HepG2 (cell line): ENCODE measurements at regions not wholly inside any gene's neighbourhood (a gene's known extent, or its start where the extent isn't known, plus 50 kb on each side); places are given as distances from the start of the nearest gene placed in this dataset.

ENCODE experiments used
- ATAC-seq: fragments of 200-7000 bp; cut with Tn5 transposase; 3 replicates; pipeline ENCODE4 v1.9.1; 2020; ENCODE audit warnings: mild to moderate bottlenecking, moderate library complexity
- BruUV-seq: library from RNA; stranded (reverse); fragments of 400-500 nt; replicated peaks from 2 replicates; lab custom pipeline; 2021; lab: Mats Ljungman, UMichigan
- CTCF ChIA-PET: fragments of 300-600 bp; formaldehyde crosslinking; extraction: SDS; loops from one replicate; lab custom pipeline; 2021; ENCODE audit warnings: low total read pairs, inconsistent platforms, low intra/inter-chr PET ratio; lab: Yijun Ruan, JAX
- POLR2A ChIA-PET: fragments of 350-600 bp; sonication (Branson Sonifier 250); formaldehyde crosslinking; loops from one replicate; lab custom pipeline; 2020; ENCODE audit warnings: antibody characterized with exemption, inconsistent platforms; lab: Yijun Ruan, JAX
- DNase-seq: peaks from one replicate; pipeline ENCODE4 v3.0.0-alpha.2; 2015; ENCODE audit warnings: low spot score
- FAIRE-seq: peaks from 3 replicates; lab custom pipeline; 2011; peaks lifted over from hg19 to GRCh38; lab: Jason Lieb, UNC
- H2AFZ ChIP-seq: one replicate; pipeline ENCODE4 v1.6.1; 2011; ENCODE audit warnings: low read length, inconsistent platforms
- H3K27ac ChIP-seq: fragments of 300-600 bp; 3 replicates; pipeline ENCODE4 v1.8.0; 2011; ENCODE audit warnings: mixed run types, mild to moderate bottlenecking, mixed read lengths, low read length, inconsistent platforms; ENCODE audit not compliant: insufficient read depth; ENCODE audit errors: extremely low read length
- H3K27me3 ChIP-seq, 2 experiments: fragments of 200-600 bp in 1 of 2; 2 replicates in 1 of 2; 3 replicates in 1 of 2; pipeline versions ENCODE4 v1.6.0 to v1.8.0; 2011; ENCODE audit warnings: low read length in 2 of 2, mild to moderate bottlenecking in 2 of 2, moderate library complexity in 2 of 2, inconsistent platforms in 1 of 2; ENCODE audit not compliant: insufficient read depth in 2 of 2, control insufficient read depth in 1 of 2
- H3K36me3 ChIP-seq, 2 experiments: fragments of 200-600 bp in 1 of 2; replicated peaks in 1 of 2; 2 replicates in 1 of 2; 3 replicates in 1 of 2; pipeline versions ENCODE4 v1.5.1 to v1.8.0; 2011; ENCODE audit warnings: low read length in 2 of 2, inconsistent platforms in 1 of 2; ENCODE audit not compliant: insufficient read depth in 2 of 2, control insufficient read depth in 1 of 2
- H3K4me1 ChIP-seq: 2 replicates; pipeline ENCODE4 v1.5.1; 2012; ENCODE audit warnings: low read length, inconsistent platforms; ENCODE audit not compliant: insufficient read depth
- H3K4me2 ChIP-seq: 2 replicates; pipeline ENCODE4 v1.6.0; 2011; ENCODE audit warnings: low read depth, low read length, inconsistent platforms
- H3K4me3 ChIP-seq, 3 experiments: fragments of 200-600 bp in 1 of 3; sonication (generic), shearing (Covaris generic) in 1 of 3; replicated peaks in 1 of 3; 2 replicates each; pipeline ENCODE4 v1.5.1; 2011 to 2016; ENCODE audit warnings: low read length in 3 of 3, inconsistent platforms in 2 of 3, low read depth in 2 of 3, mild to moderate bottlenecking in 2 of 3, control low read depth in 1 of 3, mixed read lengths in 1 of 3; ENCODE audit not compliant: insufficient read depth in 1 of 3
- H3K79me2 ChIP-seq: one replicate; pipeline ENCODE4 v1.6.1; 2011; ENCODE audit warnings: low read length, inconsistent platforms; ENCODE audit not compliant: insufficient read depth
- H3K9ac ChIP-seq: 2 replicates; pipeline ENCODE4 v1.6.0; 2011; ENCODE audit warnings: mild to moderate bottlenecking, low read depth, low read length, inconsistent platforms; ENCODE audit not compliant: insufficient read depth
- H3K9me3 ChIP-seq: 2 replicates; pipeline ENCODE4 v1.5.1; 2012; ENCODE audit warnings: mild to moderate bottlenecking, low read length
- H4K20me1 ChIP-seq: 2 replicates; pipeline ENCODE4 v1.6.0; 2011; ENCODE audit warnings: inconsistent platforms, mild to moderate bottlenecking, low read length, moderate library complexity; ENCODE audit not compliant: insufficient read depth
- DRAP1 ChIP-seq: IDR thresholded peaks from 2 replicates; pipeline ENCODE4 v1.6.1; 2016; ENCODE audit warnings: missing genetic modification reagents, missing compliant biosample characterization
- E2F5 ChIP-seq: sonication (generic); formaldehyde crosslinking; conservative IDR thresholded peaks from 2 replicates; pipeline ENCODE4 v1.4.0; 2020; ENCODE audit warnings: missing genetic modification reagents
- EEA1 ChIP-seq: sonication (generic); formaldehyde crosslinking; IDR thresholded peaks from 2 replicates; pipeline ENCODE4 v1.5.1; 2020; ENCODE audit warnings: mild to moderate bottlenecking, missing genetic modification reagents, borderline replicate concordance
- FOXC1 ChIP-seq: sonication (generic); formaldehyde crosslinking; IDR thresholded peaks from 2 replicates; pipeline ENCODE4 v1.8.0; 2022; ENCODE audit warnings: mild to moderate bottlenecking, missing genetic modification reagents, borderline replicate concordance
- JUN ChIP-seq: sonication (generic); formaldehyde crosslinking; IDR thresholded peaks from 2 replicates; pipeline ENCODE4 v1.4.0; 2020; ENCODE audit warnings: mild to moderate bottlenecking, missing genetic modification reagents
- JUNB ChIP-seq: sonication (generic); formaldehyde crosslinking; IDR thresholded peaks from 2 replicates; pipeline ENCODE4 v1.8.0; 2022; ENCODE audit warnings: missing genetic modification reagents, mild to moderate bottlenecking, borderline replicate concordance
- KAT8 ChIP-seq: IDR thresholded peaks from 2 replicates; pipeline ENCODE4 v1.6.1; 2016; ENCODE audit warnings: missing genetic modification reagents, missing compliant biosample characterization
- KMT2B ChIP-seq: IDR thresholded peaks from 2 replicates; pipeline ENCODE4 v1.6.1; 2016; ENCODE audit warnings: missing genetic modification reagents, missing compliant biosample characterization
- LCORL ChIP-seq, 2 experiments: fragments of 450-650 bp in 1 of 2; sonication (generic) in 1 of 2; formaldehyde crosslinking in 1 of 2; IDR thresholded peaks; 2 replicates each; pipeline versions ENCODE4 v1.5.0 to v1.6.1; 2017 to 2020; ENCODE audit warnings: antibody characterized with exemption in 1 of 2, missing genetic modification reagents in 1 of 2
- MYC ChIP-seq: sonication (generic); formaldehyde crosslinking; IDR thresholded peaks from 2 replicates; pipeline ENCODE4 v1.9.0; 2021; ENCODE audit warnings: missing genetic modification reagents, borderline replicate concordance
- RAD51 ChIP-seq: fragments of 450-650 bp; IDR thresholded peaks from 2 replicates; pipeline ENCODE4 v1.6.1; 2016; ENCODE audit warnings: borderline replicate concordance
- SATB2 ChIP-seq: sonication (generic); formaldehyde crosslinking; IDR thresholded peaks from 2 replicates; pipeline ENCODE4 v1.5.0; 2020; ENCODE audit warnings: missing genetic modification reagents
- SIN3A ChIP-seq: IDR thresholded peaks from 2 replicates; pipeline ENCODE4 v1.6.1; 2011; ENCODE audit warnings: low read depth, mild to moderate bottlenecking, control low read depth, low read length, borderline replicate concordance
- SNAI1 ChIP-seq: sonication (generic); formaldehyde crosslinking; IDR thresholded peaks from 2 replicates; pipeline ENCODE4 v1.5.0; 2020; ENCODE audit warnings: mild to moderate bottlenecking, missing genetic modification reagents, borderline replicate concordance
- ZC3H13 ChIP-seq: sonication (generic); formaldehyde crosslinking; IDR thresholded peaks from 2 replicates; pipeline ENCODE4 v1.8.1; 2023; ENCODE audit warnings: mild to moderate bottlenecking, missing genetic modification reagents, moderate library complexity
- ZFY ChIP-seq: sonication (generic); formaldehyde crosslinking; IDR thresholded peaks from 2 replicates; pipeline ENCODE4 v1.4.0; 2020; ENCODE audit warnings: missing genetic modification reagents
- ZNF451 ChIP-seq: sonication (generic); formaldehyde crosslinking; IDR thresholded peaks from 2 replicates; pipeline ENCODE4 v1.5.0; 2020; ENCODE audit warnings: mild to moderate bottlenecking, missing genetic modification reagents
- ZNF672 ChIP-seq: sonication (generic); formaldehyde crosslinking; IDR thresholded peaks from 2 replicates; pipeline ENCODE4 v1.8.1; 2022; ENCODE audit warnings: missing genetic modification reagents
- ZNF782 ChIP-seq: sonication (generic); formaldehyde crosslinking; IDR thresholded peaks from 2 replicates; pipeline ENCODE4 v1.4.0; 2020; ENCODE audit warnings: missing genetic modification reagents, mild to moderate bottlenecking, borderline replicate concordance
- WGBS: methylation state at CpG from one replicate; pipeline ENCODE4 v1.1.6; 2017; ENCODE audit warnings: low lambda C conversion rate; 5-methylcytosine and 5-hydroxymethylcytosine counted together
- in situ Hi-C: cut with HindIII; loops from 2 replicates; pipeline ENCODE4 v1.10.0; 2017; ENCODE audit warnings: low pct_unique_long_range_greater_than_20kb; ENCODE audit not compliant: extremely low pct_ligation_motif_present
- intact Hi-C: fragments of 100-400 bp; cut with micrococcal nuclease; formaldehyde crosslinking; loops from one replicate; pipeline ENCODE4 v1.10.0; 2022; ENCODE audit not compliant: unreplicated experiment
- TF ChIP-seq, protein P1 (sequence below): sonication (generic); formaldehyde crosslinking; IDR thresholded peaks from 2 replicates; pipeline ENCODE4 v1.8.0; 2022; ENCODE audit warnings: missing genetic modification reagents, low read depth, mild to moderate bottlenecking, borderline replicate concordance

DNA sequence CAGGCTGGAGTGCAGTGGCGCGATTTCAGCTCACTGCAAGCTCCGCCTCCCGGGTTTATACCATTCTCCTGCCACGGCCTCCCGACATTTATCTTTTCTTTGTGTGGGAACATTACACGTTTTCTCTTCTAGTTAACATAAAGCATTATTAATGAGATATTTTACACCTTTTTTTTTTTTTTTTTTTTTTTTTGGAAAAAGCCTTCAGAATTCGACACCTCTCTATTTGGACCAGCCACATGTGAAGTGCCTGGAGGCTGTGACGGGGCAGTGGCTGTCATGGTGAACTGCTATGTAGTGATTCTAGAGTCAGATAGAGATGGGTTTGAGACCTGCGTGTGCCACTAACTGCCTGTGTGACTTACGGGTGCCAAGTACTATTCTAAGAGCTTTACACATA is 64.3 kb downstream of the SMIM38 start:
- Histone ChIP-seq H3K9me3 (no peaks in the 10 kb centered on the region), H3K4me3 (no peak overlapping the region), H3K9ac (no peak overlapping the region), H3K36me3 (no peaks in the 10 kb centered on the region), H4K20me1 (no peaks in the 10 kb centered on the region), H3K4me2 (no peak overlapping the region), H3K79me2 (no peaks in the 10 kb centered on the region), H3K27ac (no peak overlapping the region), H3K4me1 (no peaks in the 10 kb centered on the region), H2AFZ (no peak overlapping the region), H3K27me3 (peaks cover 3 to 30% of the 10 kb centered on the region in 2 experiments; a peak in 4 of 5 replicates)
- ChIA-PET POLR2A (no interaction called here), CTCF (no interaction called here)
- ATAC-seq (no peak), DNase-seq (no peak), FAIRE-seq (no peak)
- BruUV-seq = no TSS peak
- no peak for TF ChIP-seq LCORL (IDR thresholded peaks at IDR 0.05)
- no peak for TF ChIP-seq LCORL (CRISPR knock-in tag; IDR thresholded peaks at IDR 0.05)
- TF ChIP-seq ZC3H13 (CRISPR knock-in tag) = no peak
- TF ChIP-seq ZNF451 = no peak
- no peak for TF ChIP-seq RAD51
- no peak for TF ChIP-seq SATB2 (CRISPR knock-in tag)
- TF ChIP-seq DRAP1 (CRISPR knock-in tag) = no peak
- in situ Hi-C loops (loop anchor here (10.0 kb wide), 1 partner anchor 55 kb away; no protein-coding TSS in a partner anchor), intact Hi-C loops (no loop called here)
- 29% methylated on average over 11 of the region's 11 CpGs for WGBS

GRCh38 chr11:69220561-69221051 is 64.9 kb downstream of the SMIM38 start:
- no peak overlapping the region for H3K9ac ChIP-seq
- ChIA-PET POLR2A (no interaction called here), CTCF (no interaction called here)
- intact Hi-C loops (no loop called here), in situ Hi-C loops (no loop called here)
- no peak overlapping the region for H3K4me3 ChIP-seq
- no peak overlapping the region for H3K4me2 ChIP-seq
- H4K20me1 ChIP-seq = no peaks in the 10 kb centered on the region
- no peak for ATAC-seq
- H3K36me3 ChIP-seq = no peaks in the 10 kb centered on the region
- H2AFZ ChIP-seq = no peak overlapping the region
- H3K27me3 ChIP-seq = peaks cover 3 to 30% of the 10 kb centered on the region in 2 experiments; a peak in 4 of 5 replicates
- DNase-seq = no peak
- BruUV-seq = no TSS peak
- FAIRE-seq = no peak
- H3K27ac ChIP-seq = no peak overlapping the region
- H3K9me3 ChIP-seq = no peaks in the 10 kb centered on the region
- H3K4me1 ChIP-seq = no peaks in the 10 kb centered on the region
- H3K79me2 ChIP-seq = no peaks in the 10 kb centered on the region
- WGBS = 50% methylated on average over 4 of the region's 13 CpGs
- TF ChIP-seq JUNB (no peak), JUN (CRISPR knock-in tag) (no peak), FOXC1 (CRISPR knock-in tag) (no peak), ZNF672 (CRISPR knock-in tag) (no peak), ZNF782 (no peak), E2F5 (no peak), KAT8 (CRISPR knock-in tag) (no peak), SIN3A (no peak), SNAI1 (CRISPR knock-in tag) (no peak), RAD51 (no peak), KMT2B (CRISPR knock-in tag) (no peak), MYC (CRISPR knock-in tag) (no peak), EEA1 (no peak), ZFY (CRISPR knock-in tag) (no peak)
- TF ChIP-seq, protein P1, sequence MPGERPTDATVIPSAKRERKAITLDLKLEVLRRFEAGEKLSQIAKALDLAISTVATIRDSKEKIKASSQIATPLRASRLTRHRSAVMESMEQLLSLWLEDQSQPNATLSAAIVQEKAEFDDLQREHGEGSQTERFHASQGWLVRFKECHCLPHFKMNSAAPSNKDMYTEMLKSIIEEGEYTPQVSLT (CRISPR knock-in tag) = no peak
